HG03103 (cell line): ENCODE measurements at regions not wholly inside any gene's neighbourhood (a gene's known extent, or its start where the extent isn't known, plus 50 kb on each side); places are given as distances from the start of the nearest gene placed in this dataset.
"Not testable (repeated sequence)": the region's sequence is repeated elsewhere in the genome, so short reads cannot be mapped to it uniquely, and the experiment has no call there.

Experiments
- ATAC-seq: cut with Tn5 transposase; IDR thresholded peaks from one replicate; pipeline ENCODE4 v1.9.1; 2021; ENCODE audit warnings: low read depth; ENCODE audit not compliant: unreplicated experiment

- ATAC-seq = no peak
Measured at GRCh38 chrX:11836284-11836683, 78.2 kb downstream of the MSL3 start.

- ATAC-seq = no peak
Measured at GRCh38 chrX:11837437-11837836, 79.4 kb downstream of the MSL3 start.

- ATAC-seq = no peak
Measured at GRCh38 chrX:11864171-11864570, 106.1 kb downstream of the MSL3 start.

GRCh38 chrX:11867610-11868345, 109.7 kb downstream of the MSL3 start:
- ATAC-seq = no peak

- no peak for ATAC-seq
Measured at GRCh38 chrX:11870789-11871188, 112.8 kb downstream of the MSL3 start.

GRCh38 chrX:11881485-11882170, 123.6 kb downstream of the MSL3 start:
- no peak for ATAC-seq

- ATAC-seq = no peak
Measured at GRCh38 chrX:11886745-11887144, 128.7 kb downstream of the MSL3 start.

- ATAC-seq = no peak
Measured at GRCh38 chrX:11887175-11887574, 129.1 kb downstream of the MSL3 start.

- ATAC-seq = no peak
Measured at GRCh38 chrX:11888421-11888820, 130.4 kb downstream of the MSL3 start.

GRCh38 chrX:11889791-11890190, 131.8 kb downstream of the MSL3 start:
- ATAC-seq = no peak

- ATAC-seq = no peak
Measured at GRCh38 chrX:11890836-11891514, 132.9 kb downstream of the MSL3 start.

- ATAC-seq = no peak
Measured at GRCh38 chrX:11893933-11894710, 136.1 kb downstream of the MSL3 start.

- ATAC-seq = no peak
Measured at GRCh38 chrX:11899091-11899490, 141.1 kb downstream of the MSL3 start.

- not testable (repeated sequence) for ATAC-seq
Measured at GRCh38 chrX:11905933-11906332, 147.9 kb downstream of the MSL3 start.

GRCh38 chrX:11908371-11908770, 150.3 kb downstream of the MSL3 start:
- ATAC-seq = peak; percentile 67

- ATAC-seq = no peak
Measured at GRCh38 chrX:11913001-11913400, 155.0 kb downstream of the MSL3 start.

- ATAC-seq = no peak
Measured at GRCh38 chrX:11929476-11929875, 171.4 kb downstream of the MSL3 start.

- ATAC-seq = no peak
Measured at GRCh38 chrX:11932423-11932822, 174.4 kb downstream of the MSL3 start.

- no peak for ATAC-seq
Measured at GRCh38 chrX:11934089-11934488, 176.1 kb downstream of the MSL3 start.

- no peak for ATAC-seq
Measured at GRCh38 chrX:11941571-11941970, 183.5 kb downstream of the MSL3 start.

GRCh38 chrX:11944501-11944900, 186.5 kb downstream of the MSL3 start:
- ATAC-seq = peak; percentile 58
